ENCODE measurements at regions not wholly inside any gene's neighbourhood (a gene's known extent, or its start where the extent isn't known, plus 50 kb on each side); places are given as distances from the start of the nearest gene placed in this dataset.

DNA sequence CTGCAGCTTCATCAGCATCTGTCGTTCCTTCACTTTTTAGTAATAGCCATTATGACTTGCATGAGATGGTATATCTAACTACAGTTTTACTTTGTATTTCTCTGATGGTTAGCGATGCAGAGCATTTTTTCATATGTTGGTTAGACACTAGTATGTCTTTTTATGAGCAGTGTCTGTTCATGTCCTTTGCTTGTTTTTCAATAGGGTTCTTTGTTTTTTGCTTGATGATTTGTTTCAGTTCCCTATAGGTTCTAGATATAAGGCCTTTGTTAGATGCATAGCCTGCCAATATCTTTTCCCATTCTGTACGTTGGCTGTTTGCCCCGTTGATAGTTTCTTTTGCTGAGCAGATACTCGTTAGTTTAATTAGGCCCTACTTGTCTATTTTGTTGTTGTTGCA, 487.2 kb upstream of the BCHE start:
- TF ChIP-seq CHD2 (IDR thresholded peaks at IDR 0.05; ENCODE audit: low read length, partially characterized antibody) (no peak), RAD21 (IDR thresholded peaks at IDR 0.05; ENCODE audit: low read length) (no peak), POLR2AphosphoS5 (IDR thresholded peaks at IDR 0.05; ENCODE audit: low read depth, low read length) (no peak), RXRA (IDR thresholded peaks at IDR 0.05; ENCODE audit: borderline replicate concordance, low read depth) (no peak), NRF1 (IDR thresholded peaks at IDR 0.05; ENCODE audit: low read depth, low read length) (no peak), SMC3 (IDR thresholded peaks at IDR 0.05; ENCODE audit: low read depth, low read length) (no peak), FOXM1 (IDR thresholded peaks at IDR 0.05; ENCODE audit: low read depth) (no peak)
- TF ChIP-seq, protein P1, sequence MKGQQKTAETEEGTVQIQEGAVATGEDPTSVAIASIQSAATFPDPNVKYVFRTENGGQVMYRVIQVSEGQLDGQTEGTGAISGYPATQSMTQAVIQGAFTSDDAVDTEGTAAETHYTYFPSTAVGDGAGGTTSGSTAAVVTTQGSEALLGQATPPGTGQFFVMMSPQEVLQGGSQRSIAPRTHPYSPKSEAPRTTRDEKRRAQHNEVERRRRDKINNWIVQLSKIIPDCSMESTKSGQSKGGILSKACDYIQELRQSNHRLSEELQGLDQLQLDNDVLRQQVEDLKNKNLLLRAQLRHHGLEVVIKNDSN (IDR thresholded peaks at IDR 0.05; ENCODE audit: borderline replicate concordance, low read depth), result no peak
- no peak for DNase-seq
- H3K9me2 ChIP-seq, result no peaks in the 10 kb centered on the region
- H4K20me1 ChIP-seq (ENCODE audit: insufficient read depth), result no peaks in the 10 kb centered on the region
- no peaks in the 10 kb centered on the region for H3F3A ChIP-seq (replicated peaks; ENCODE audit: insufficient read depth)
- no peak overlapping the region for H3K27ac ChIP-seq (ENCODE audit: low read depth in 2 of 2, low read length in 1 of 2)
- ChIA-PET CTCF (no interaction called here), POLR2A (no interaction called here)
- no peak overlapping the region for H2AFZ ChIP-seq (ENCODE audit: low read depth)
- no peak overlapping the region for H3K4me2 ChIP-seq
- H3K36me3 ChIP-seq (replicated peaks in 1 of 2; ENCODE audit: control insufficient read depth in 1 of 2, insufficient read depth in 2 of 2, low read length in 1 of 2), result no peaks in the 10 kb centered on the region
- no peaks in the 10 kb centered on the region for H3K27me3 ChIP-seq (ENCODE audit: insufficient read depth)
- H3K9me3 ChIP-seq, result no peaks in the 10 kb centered on the region
- H3K4me3 ChIP-seq (ENCODE audit: low read depth in 2 of 2, low read length in 1 of 2), result no peak overlapping the region
- no peaks in the 10 kb centered on the region for H3K79me2 ChIP-seq (ENCODE audit: insufficient read depth)
- H3K4me1 ChIP-seq (ENCODE audit: control insufficient read depth in 1 of 2, insufficient read depth in 2 of 2, low read depth in 1 of 2, low read length in 1 of 2), result no peaks in the 10 kb centered on the region
- WGBS (ENCODE audit: low lambda C conversion rate), result 10% methylated on average over 5 of the region's 5 CpGs
- no peak overlapping the region for H3K9ac ChIP-seq

DNA sequence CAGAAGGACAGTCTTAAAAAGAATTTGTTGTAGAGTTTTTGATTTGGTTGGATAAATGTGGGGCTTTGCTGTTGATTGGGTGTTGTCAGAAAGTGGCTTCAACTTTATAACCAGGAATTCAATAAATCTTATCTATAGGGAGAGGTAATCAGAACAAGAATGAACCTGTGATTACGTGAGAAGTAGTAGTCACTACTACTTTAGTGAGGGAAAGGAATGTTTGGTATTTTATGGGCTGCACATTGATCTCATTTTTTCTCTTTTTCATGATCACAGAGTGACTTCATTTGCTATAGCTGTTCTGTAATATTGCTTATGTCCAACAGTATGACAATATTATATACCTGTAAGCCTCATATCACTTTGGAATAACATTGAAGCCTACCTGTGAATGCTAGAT, 485.2 kb upstream of the BCHE start:
- Histone ChIP-seq H3K4me1 (ENCODE audit: control insufficient read depth in 1 of 2, insufficient read depth in 2 of 2, low read depth in 1 of 2, low read length in 1 of 2) (no peaks in the 10 kb centered on the region), H3K27me3 (ENCODE audit: insufficient read depth) (no peaks in the 10 kb centered on the region), H3K9me3 (no peaks in the 10 kb centered on the region), H3F3A (replicated peaks; ENCODE audit: insufficient read depth) (no peaks in the 10 kb centered on the region), H3K9ac (no peak overlapping the region), H2AFZ (ENCODE audit: low read depth) (no peak overlapping the region), H3K4me2 (no peak overlapping the region), H3K36me3 (replicated peaks in 1 of 2; ENCODE audit: control insufficient read depth in 1 of 2, insufficient read depth in 2 of 2, low read length in 1 of 2) (no peaks in the 10 kb centered on the region), H3K27ac (ENCODE audit: low read depth in 2 of 2, low read length in 1 of 2) (no peak overlapping the region), H4K20me1 (ENCODE audit: insufficient read depth) (no peaks in the 10 kb centered on the region), H3K9me2 (no peaks in the 10 kb centered on the region), H3K4me3 (ENCODE audit: low read depth in 2 of 2, low read length in 1 of 2) (no peak overlapping the region), H3K79me2 (ENCODE audit: insufficient read depth) (no peaks in the 10 kb centered on the region)
- TF ChIP-seq, protein P2, sequence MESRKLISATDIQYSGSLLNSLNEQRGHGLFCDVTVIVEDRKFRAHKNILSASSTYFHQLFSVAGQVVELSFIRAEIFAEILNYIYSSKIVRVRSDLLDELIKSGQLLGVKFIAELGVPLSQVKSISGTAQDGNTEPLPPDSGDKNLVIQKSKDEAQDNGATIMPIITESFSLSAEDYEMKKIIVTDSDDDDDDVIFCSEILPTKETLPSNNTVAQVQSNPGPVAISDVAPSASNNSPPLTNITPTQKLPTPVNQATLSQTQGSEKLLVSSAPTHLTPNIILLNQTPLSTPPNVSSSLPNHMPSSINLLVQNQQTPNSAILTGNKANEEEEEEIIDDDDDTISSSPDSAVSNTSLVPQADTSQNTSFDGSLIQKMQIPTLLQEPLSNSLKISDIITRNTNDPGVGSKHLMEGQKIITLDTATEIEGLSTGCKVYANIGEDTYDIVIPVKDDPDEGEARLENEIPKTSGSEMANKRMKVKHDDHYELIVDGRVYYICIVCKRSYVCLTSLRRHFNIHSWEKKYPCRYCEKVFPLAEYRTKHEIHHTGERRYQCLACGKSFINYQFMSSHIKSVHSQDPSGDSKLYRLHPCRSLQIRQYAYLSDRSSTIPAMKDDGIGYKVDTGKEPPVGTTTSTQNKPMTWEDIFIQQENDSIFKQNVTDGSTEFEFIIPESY (IDR thresholded peaks at IDR 0.05; ENCODE audit: borderline replicate concordance, low read depth), result no peak
- TF ChIP-seq, protein P3, sequence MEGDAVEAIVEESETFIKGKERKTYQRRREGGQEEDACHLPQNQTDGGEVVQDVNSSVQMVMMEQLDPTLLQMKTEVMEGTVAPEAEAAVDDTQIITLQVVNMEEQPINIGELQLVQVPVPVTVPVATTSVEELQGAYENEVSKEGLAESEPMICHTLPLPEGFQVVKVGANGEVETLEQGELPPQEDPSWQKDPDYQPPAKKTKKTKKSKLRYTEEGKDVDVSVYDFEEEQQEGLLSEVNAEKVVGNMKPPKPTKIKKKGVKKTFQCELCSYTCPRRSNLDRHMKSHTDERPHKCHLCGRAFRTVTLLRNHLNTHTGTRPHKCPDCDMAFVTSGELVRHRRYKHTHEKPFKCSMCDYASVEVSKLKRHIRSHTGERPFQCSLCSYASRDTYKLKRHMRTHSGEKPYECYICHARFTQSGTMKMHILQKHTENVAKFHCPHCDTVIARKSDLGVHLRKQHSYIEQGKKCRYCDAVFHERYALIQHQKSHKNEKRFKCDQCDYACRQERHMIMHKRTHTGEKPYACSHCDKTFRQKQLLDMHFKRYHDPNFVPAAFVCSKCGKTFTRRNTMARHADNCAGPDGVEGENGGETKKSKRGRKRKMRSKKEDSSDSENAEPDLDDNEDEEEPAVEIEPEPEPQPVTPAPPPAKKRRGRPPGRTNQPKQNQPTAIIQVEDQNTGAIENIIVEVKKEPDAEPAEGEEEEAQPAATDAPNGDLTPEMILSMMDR (IDR thresholded peaks at IDR 0.05), result no peak
- TF ChIP-seq MXI1 (IDR thresholded peaks at IDR 0.05; ENCODE audit: low read depth, low read length) (no peak), JUND (IDR thresholded peaks at IDR 0.05) (no peak)
- TF ChIP-seq, protein P4, sequence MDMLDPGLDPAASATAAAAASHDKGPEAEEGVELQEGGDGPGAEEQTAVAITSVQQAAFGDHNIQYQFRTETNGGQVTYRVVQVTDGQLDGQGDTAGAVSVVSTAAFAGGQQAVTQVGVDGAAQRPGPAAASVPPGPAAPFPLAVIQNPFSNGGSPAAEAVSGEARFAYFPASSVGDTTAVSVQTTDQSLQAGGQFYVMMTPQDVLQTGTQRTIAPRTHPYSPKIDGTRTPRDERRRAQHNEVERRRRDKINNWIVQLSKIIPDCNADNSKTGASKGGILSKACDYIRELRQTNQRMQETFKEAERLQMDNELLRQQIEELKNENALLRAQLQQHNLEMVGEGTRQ (IDR thresholded peaks at IDR 0.05; ENCODE audit: borderline replicate concordance, low read depth, low read length), result no peak
- TF ChIP-seq, protein P5, sequence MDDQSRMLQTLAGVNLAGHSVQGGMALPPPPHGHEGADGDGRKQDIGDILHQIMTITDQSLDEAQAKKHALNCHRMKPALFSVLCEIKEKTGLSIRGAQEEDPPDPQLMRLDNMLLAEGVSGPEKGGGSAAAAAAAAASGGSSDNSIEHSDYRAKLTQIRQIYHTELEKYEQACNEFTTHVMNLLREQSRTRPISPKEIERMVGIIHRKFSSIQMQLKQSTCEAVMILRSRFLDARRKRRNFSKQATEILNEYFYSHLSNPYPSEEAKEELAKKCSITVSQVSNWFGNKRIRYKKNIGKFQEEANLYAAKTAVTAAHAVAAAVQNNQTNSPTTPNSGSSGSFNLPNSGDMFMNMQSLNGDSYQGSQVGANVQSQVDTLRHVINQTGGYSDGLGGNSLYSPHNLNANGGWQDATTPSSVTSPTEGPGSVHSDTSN (IDR thresholded peaks at IDR 0.05), result no peak
- no peak for DNase-seq
- CTCF ChIA-PET, result no interaction called here
- WGBS (ENCODE audit: low lambda C conversion rate), result 0% methylated on average over 1 of the region's 1 CpG
- POLR2A ChIA-PET, result no interaction called here
